Ecto neural progenitor cell (in vitro differentiated cells): ENCODE measurements at regions not wholly inside any gene's neighbourhood (a gene's known extent, or its start where the extent isn't known, plus 50 kb on each side); places are given as distances from the start of the nearest gene placed in this dataset.

Experiments used
- DNase-seq: peaks from one replicate; pipeline ENCODE4 v3.0.0-alpha.2; 2018; ENCODE audit warnings: low spot score

- no peak for DNase-seq
Observed at GRCh38 chr2:120978359-120979050, 242.8 kb downstream of the GLI2 start.

- DNase-seq: no peak
Observed at GRCh38 chr2:120979398-120979797, 243.7 kb downstream of the GLI2 start.

DNA sequence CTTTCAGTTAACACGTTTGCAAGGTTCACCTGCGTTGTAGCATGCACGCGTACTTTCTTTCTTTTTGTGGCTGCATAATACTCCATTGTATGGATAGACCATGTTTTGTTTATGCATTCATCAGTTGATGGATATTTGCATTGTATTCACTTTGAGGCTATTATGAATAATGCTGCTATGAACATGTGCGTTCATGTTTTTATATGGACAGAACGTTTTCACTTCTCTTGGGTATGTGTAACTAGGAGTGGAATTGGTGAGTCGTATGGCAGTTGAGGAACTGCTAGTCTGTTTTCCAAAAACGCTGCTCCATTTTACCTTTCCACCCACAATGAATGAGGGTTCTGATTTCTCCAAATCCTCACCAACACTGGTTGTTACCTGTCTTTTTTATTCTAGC lies 244.3 kb downstream of the GLI2 start:
- DNase-seq: no peak

DNA sequence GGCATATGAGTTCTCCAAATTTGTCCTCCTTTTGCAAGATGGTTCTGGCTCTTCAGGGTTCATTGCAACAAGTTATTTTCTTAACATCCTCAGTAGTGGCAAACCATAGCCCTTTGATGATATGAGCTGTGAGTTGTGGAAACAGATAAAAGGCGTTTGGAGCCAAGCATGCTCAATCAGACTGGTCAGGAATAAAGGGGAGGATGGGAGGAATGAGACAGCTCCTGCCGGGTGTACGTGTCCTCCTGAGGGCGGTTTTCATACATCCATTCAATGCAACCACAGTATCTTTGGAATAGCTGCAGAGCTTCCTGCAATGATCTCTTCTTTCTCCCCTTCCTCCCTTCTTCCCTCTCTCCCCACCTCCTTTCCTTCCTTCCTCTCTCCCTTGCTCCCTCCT lies 245.8 kb downstream of the GLI2 start:
- DNase-seq: no peak

GRCh38 chr2:120982598-120982997 lies 246.9 kb downstream of the GLI2 start:
- no peak for DNase-seq

DNA sequence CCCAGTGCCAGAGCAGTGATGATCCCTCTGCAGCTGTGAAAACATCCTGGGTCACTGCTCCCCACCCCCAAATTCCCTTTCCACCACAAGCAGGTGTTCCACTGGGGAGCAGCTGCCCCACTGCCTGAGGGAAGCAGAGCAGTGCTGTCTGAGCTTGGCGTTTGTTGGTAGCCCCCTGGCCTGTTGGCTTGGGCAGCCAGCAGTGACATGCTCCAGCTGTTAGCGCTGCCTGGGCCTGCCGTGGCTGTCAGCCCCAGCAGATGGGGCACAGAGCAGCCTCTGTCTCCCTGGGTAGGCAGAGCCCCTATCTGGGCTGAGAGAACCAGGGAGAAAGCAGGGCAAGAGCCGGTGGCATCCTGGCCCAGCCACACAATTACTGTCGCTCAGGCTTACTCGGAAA lies 247.7 kb downstream of the GLI2 start:
- no peak for DNase-seq

GRCh38 chr2:120984046-120984445 lies 248.4 kb downstream of the GLI2 start:
- no peak for DNase-seq

DNA sequence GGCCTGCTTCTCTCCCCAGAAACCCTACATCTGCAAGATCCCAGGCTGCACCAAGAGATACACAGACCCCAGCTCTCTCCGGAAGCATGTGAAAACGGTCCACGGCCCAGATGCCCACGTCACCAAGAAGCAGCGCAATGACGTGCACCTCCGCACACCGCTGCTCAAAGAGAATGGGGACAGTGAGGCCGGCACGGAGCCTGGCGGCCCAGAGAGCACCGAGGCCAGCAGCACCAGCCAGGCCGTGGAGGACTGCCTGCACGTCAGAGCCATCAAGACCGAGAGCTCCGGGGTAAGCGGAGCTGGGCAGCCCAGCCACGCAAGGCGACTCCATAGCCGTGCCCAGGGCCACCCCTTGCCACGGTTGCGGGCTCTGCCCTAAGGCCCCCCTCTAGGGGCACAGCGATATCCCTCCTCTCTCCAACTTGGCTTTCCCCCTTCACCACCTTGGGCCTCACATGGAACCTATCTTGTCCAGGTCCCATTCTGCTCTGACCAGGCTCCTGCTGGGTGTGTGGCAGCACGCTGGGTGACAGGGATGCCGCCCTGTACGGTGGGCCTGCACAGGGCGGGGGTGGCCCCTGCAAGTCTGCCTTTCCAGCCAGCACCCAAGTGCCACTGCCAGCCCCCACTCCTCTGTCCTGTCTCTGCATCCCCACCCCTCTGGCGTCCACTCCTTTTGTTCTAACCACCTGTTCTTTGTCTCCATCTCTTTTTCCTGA lies 248.9 kb downstream of the GLI2 start:
- no peak for DNase-seq

GRCh38 chr2:120985174-120985996 lies 249.7 kb downstream of the GLI2 start:
- no peak for DNase-seq

DNA sequence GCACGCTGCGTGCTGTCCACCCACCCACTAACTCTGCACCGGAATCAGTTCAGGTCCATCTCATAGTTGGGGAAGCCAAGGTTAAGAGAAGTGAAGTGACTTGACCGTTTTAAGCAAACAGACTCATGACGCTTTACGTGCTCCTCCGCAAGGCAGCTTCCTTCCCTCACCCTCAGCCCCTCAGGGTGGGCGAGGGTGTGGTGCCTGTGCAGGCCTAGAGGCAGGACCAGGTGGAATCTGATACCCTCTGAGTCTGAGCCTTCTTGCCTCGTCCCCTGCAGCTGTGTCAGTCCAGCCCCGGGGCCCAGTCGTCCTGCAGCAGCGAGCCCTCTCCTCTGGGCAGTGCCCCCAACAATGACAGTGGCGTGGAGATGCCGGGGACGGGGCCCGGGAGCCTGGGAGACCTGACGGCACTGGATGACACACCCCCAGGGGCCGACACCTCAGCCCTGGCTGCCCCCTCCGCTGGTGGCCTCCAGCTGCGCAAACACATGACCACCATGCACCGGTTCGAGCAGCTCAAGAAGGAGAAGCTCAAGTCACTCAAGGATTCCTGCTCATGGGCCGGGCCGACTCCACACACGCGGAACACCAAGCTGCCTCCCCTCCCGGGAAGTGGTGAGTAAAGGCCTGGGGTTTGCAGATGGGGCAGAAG lies 250.5 kb downstream of the GLI2 start:
- no peak for DNase-seq

DNA sequence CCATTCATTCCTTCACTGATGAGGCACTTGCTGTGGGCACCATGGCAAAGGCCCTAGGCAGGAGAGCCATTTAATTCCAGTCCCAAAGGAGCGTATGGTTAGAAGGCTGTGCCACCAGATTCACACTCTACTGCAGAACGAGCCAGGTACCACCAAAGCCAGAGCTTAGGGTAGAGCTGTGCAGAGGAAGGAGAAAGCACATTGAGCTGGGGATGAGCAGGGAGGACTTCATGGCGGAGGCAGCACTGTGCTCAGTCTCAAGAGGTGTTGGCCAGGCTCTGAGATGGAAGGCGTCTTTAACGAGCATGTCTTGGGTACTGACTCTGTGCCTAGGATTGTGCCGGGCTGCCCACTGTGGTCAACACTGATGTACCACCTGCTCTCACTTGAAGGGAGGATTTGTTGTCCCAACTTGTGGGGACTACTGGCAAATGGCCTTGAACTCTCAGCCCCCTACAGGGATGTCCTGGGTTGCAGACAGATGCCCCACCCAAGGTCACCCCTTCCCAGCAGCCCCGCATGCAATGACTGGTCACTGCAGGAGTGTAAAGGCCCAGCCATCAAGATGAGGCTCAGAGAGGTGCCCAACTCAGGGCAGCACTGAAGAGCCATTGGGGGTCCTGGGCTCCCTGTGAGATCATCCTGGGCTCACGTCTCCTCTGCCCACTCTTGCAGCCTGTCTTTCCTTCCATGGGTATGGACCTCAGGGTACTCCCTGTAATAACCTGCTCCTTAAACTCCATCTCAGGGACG lies 251.4 kb downstream of the GLI2 start:
- DNase-seq: no peak

- no peak for DNase-seq
Observed at GRCh38 chr2:120988051-120988699, 252.5 kb downstream of the GLI2 start.

- DNase-seq: no peak
Observed at GRCh38 chr2:120988700-120989511, 253.2 kb downstream of the GLI2 start.

DNA sequence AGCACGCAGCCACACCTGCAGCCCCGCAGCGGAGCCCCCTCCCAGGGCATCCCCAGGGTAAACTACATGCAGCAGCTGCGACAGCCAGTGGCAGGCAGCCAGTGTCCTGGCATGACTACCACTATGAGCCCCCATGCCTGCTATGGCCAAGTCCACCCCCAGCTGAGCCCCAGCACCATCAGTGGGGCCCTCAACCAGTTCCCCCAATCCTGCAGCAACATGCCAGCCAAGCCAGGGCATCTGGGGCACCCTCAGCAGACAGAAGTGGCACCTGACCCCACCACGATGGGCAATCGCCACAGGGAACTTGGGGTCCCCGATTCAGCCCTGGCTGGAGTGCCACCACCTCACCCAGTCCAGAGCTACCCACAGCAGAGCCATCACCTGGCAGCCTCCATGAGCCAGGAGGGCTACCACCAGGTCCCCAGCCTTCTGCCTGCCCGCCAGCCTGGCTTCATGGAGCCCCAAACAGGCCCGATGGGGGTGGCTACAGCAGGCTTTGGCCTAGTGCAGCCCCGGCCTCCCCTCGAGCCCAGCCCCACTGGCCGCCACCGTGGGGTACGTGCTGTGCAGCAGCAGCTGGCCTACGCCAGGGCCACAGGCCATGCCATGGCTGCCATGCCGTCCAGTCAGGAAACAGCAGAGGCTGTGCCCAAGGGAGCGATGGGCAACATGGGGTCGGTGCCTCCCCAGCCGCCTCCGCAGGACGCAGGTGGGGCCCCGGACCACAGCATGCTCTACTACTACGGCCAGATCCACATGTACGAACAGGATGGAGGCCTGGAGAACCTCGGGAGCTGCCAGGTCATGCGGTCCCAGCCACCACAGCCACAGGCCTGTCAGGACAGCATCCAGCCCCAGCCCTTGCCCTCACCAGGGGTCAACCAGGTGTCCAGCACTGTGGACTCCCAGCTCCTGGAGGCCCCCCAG lies 254.1 kb downstream of the GLI2 start:
- no peak for DNase-seq

DNA sequence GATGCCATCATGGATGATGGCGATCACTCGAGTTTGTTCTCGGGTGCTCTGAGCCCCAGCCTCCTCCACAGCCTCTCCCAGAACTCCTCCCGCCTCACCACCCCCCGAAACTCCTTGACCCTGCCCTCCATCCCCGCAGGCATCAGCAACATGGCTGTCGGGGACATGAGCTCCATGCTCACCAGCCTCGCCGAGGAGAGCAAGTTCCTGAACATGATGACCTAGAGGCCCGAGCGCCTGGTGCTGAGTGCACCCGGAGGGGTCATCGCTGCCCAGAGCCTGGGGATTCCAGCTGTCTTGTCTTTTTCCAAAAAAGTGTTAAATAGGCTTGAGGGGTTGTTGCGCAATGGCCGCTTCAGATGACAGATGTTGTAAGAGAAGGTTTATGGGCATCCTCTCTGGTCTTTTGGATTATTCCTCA lies 254.8 kb downstream of the GLI2 start:
- no peak for DNase-seq

GRCh38 chr2:120991441-120991840 lies 255.8 kb downstream of the GLI2 start:
- no peak for DNase-seq

DNA sequence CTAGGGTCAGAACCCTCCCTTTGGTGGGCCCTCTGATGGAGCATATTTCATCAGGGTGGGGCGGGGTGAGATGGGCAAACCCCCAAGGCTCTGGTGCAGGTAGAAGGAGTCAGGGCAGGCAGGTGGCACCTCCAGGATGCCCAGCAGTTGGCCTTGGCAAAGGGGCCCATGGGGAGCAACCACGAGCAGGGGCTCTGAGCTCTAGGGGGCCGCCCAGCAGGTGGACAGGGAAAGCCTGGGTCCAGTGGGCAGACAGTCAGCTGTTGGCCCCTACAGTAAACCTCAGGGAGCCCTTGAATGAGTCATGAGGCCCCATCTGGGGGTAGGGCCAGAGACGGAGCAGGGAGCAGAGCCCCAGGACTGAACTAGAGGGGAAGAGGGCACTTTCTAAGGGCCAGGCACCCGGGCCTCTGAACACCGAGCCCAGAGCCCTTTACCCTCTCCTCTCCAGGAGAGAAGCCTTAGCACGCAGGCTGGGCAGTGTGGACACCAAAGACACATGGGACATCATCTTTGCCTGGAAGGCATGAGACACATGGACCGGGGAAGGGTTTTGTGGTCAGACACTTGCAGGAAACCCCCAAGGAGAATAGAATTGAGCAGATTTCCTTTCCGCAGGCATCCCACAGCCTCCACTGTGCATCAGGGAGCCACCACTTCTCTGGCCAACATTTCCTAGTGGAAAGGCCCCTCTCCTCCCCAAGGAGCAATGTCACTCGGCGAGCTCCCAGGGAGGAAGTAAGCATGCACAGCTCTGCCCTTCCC lies 257.3 kb downstream of the GLI2 start:
- DNase-seq: peak; percentile 17

DNA sequence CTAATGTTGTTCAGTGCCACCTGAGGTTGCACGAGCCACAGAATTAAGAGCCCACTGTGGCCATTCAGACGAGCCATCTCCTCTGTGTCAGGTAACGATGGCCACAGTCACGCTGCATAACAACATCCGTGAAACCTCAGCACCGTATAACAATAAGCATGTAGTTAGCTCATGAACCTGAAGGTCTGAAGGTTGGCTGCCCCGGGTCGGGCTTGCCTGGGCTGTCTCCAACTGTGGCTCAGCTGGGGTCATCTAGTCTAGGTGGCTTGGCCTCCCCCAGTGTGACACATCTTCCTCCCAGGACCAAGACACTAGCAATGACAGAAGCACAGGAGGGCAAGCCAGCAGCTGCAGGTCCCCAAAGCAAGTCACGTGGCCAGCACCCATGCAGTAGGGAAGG lies 258.0 kb downstream of the GLI2 start:
- peak; percentile 22 for DNase-seq
